WI38 (cell line): ENCODE measurements at regions not wholly inside any gene's neighbourhood (a gene's known extent, or its start where the extent isn't known, plus 50 kb on each side); places are given as distances from the start of the nearest gene placed in this dataset.
"Not testable (repeated sequence)": the region's sequence is repeated elsewhere in the genome, so short reads cannot be mapped to it uniquely, and the experiment has no call there.

ENCODE experiments used
- H3K4me3 ChIP-seq: 2 replicates; pipeline ENCODE4 v1.5.1; 2011; ENCODE audit warnings: low read depth, mild to moderate bottlenecking, control low read depth, low read length
- TF ChIP-seq, protein P1 (sequence below): IDR thresholded peaks from 2 replicates; pipeline ENCODE4 v1.5.1; 2012; ENCODE audit warnings: low read depth, mild to moderate bottlenecking, control low read depth, low read length

DNA sequence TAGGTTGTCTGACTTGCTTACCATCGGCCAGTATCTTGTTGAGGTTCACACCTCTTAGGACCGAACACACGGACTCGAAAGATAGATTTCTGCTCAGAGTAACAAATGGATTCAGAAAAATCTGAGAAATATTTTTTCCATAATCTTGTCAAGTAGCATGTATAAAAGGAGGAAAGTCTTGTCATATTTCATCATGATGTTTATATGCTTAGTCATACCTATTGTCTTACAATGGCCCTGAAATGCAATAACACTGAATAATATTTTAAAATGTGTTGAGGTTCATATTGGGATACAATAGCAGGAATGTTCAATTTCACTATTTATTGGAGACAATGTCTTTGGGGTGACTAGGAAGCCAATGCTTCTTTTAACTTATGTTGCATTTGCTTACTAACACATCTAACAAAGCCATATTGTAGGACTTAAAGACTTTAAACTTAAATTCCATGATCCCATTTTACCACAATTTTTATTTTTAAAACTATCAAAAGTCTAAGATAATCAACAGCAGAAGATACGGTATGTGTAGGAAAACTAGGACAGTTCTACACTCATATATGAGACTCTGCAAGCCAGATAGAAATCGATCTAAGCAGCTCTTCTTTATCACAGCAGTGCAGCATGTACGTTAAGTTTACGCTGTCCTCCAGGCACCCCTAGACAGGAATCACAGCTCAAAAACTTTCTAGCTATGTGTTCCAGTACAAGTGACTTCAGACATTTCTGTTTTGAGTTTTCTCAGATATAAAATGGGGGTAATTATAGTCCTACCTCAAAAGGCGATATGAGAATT is 135.7 kb upstream of the CAV2 start:
- TF ChIP-seq, protein P1, sequence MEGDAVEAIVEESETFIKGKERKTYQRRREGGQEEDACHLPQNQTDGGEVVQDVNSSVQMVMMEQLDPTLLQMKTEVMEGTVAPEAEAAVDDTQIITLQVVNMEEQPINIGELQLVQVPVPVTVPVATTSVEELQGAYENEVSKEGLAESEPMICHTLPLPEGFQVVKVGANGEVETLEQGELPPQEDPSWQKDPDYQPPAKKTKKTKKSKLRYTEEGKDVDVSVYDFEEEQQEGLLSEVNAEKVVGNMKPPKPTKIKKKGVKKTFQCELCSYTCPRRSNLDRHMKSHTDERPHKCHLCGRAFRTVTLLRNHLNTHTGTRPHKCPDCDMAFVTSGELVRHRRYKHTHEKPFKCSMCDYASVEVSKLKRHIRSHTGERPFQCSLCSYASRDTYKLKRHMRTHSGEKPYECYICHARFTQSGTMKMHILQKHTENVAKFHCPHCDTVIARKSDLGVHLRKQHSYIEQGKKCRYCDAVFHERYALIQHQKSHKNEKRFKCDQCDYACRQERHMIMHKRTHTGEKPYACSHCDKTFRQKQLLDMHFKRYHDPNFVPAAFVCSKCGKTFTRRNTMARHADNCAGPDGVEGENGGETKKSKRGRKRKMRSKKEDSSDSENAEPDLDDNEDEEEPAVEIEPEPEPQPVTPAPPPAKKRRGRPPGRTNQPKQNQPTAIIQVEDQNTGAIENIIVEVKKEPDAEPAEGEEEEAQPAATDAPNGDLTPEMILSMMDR, result no peak
- H3K4me3 ChIP-seq, result no peak overlapping the region

DNA sequence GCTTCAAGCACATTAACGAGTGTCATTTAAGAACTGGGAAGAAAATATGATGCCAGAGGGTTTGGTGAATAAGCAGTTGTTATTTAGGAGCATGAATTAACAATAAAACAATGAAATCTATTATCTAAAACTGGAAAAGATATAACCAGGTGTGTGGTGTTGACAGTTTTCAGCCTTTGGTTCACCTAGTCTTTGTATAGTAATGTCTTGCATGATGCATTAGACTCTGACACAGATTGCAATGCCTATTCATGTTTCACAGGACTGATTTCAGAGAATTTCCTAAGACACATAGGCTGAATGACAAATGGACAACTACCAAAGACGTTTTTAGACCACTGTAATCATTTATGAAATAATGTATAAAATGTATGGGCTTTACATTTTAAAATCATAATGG is 135.1 kb upstream of the CAV2 start:
- TF ChIP-seq, protein P1, result no peak
- H3K4me3 ChIP-seq, result no peak overlapping the region

DNA sequence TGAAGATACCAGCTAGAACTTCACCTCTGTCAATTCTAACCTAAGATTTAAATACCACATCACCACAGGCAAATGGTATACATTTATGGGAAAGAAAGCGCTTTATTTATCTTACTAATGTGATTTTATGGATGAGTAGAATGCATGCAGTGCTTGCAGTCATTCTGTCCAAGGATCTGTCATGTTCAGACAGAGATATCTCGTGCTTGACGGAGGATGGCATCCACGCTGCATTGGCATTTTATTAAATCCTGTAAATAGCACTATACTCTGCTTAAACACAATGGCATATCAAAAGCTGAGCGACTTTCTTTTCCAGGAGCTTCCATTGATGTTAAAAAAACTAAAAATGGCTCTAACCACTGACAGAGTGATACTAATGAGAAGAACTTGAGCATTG is 133.7 kb upstream of the CAV2 start:
- TF ChIP-seq, protein P1, result no peak
- H3K4me3 ChIP-seq, result no peak overlapping the region

DNA sequence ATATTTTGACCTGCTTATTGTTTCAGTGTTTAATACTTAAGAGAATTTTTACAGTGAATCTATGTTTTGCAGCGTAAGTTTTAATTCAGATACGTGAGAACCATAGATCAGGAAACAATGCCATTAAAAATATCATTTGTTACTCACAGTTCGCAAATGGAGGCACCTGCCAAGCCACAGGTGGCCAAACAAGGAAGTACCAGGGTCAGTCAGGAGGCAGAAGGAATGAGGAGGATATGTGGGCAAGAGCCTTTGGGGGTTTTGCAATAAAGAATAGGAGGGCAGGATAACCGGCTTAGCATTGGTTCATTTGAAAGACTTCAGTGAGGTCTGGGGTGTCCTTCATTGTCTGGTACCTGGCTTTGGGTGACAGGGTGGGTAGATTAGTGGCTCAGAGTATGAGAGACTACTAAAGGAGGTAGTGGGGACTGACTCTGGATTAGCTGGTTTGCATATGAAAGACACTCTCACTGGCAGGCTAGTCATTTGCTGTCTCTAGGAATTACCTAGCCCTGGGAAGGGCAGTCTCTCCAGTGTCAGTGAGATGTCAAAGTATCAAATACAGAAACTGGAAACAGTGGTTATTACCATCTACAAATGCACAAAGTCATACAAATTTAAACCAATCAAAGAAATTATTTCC is 132.2 kb upstream of the CAV2 start:
- no peak overlapping the region for H3K4me3 ChIP-seq
- TF ChIP-seq, protein P1, result no peak

DNA sequence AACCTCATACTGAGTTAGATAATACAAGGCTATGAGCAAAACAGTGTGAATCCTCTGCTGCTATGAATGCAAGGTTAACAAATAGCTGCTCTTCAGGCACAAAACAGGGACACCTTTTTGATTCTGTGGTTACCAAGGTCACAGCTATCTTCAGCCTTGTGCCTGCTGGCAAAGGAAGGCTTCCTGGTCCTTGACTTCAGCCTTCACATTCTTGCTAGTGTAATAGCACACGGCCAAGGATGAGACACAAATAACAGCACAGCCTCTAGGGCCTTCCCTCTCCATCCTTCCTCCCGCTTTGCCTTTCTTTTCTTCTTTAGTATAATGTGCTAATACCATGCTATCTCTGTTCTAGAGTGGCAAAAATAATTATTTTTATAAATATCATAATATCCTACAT is 130.6 kb upstream of the CAV2 start:
- TF ChIP-seq, protein P1, result no peak
- no peak overlapping the region for H3K4me3 ChIP-seq

DNA sequence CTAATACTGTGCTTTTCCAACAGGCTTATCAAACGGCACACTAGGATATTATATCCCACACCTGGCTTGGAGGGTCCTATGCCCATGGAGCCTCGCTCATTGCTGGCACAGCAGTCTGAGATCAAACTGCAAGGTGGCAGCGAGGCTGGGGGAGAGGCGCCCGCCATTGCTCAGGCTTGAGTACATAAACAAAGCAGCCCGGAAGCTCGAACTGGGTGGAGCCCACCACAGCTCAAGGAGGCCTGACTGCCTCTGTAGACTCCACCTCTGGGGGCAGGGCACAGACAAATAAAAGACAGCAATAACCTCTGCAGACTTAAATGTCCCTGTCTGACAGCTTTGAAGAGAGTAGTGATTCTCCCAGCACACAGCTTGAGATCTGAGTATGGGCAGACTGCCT is 128.0 kb upstream of the CAV2 start:
- H3K4me3 ChIP-seq, result not testable (repeated sequence)

DNA sequence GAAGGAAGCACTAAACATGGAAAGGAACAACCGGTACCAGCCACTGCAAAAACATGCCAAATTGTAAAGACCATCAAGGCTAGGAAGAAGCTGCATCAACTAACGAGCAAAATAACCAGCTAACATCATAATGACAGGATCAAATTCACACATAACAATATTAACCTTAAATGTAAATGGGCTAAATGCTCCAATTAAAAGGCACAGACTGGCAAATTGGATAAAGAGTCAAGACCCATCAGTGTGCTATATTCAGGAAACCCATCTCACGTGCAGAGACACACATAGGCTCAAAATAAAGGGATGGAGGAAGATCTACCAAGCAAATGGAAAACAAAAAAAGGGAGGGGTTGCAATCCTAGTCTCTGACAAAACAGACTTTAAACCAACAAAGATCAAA is 126.3 kb upstream of the CAV2 start:
- not testable (repeated sequence) for H3K4me3 ChIP-seq

DNA sequence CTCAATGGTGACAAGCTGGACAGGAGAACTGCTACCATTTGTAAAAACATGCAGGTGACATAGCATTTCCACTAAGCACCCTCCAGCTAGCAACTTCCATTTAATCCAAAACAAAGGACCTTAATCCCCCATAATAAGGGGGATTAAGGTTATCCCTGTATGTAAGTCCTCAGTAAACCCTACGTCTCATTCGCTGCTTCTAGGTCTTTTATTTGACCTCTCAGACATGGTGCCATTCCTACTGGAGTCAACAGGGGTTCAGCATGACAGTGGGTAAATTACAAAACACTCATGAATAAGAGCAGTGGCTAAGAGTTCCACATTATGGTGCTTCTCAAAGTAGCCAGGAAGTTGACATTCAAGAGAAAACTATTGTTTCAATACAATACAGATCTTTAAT is 121.8 kb upstream of the CAV2 start:
- H3K4me3 ChIP-seq, result no peak overlapping the region
- TF ChIP-seq, protein P1, result no peak
